ENCODE measurements at regions not wholly inside any gene's neighbourhood (a gene's known extent, or its start where the extent isn't known, plus 50 kb on each side); places are given as distances from the start of the nearest gene placed in this dataset.

DNA sequence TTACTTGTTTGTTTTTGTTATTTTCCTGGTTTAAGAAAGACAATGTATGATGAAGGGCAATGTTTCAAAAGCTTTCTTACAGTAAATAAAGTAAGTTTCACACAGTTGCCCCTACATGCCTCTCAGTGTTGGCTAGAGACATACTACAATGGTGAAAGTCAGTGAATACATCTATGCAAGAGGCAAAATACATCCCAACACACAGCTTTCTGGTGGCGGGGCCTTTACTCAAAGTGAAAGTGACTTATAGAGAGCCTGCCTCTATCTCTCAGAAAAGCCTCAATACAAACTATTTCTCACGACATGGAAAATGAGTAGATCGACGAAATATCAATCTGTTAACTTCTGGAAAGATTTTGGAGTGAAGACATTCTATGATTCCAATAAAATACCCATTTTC is 122.3 kb downstream of the SLC30A10 start:
- H3F3A ChIP-seq (ENCODE audit: insufficient read depth, low read length), result no peaks in the 10 kb centered on the region
- no peaks in the 10 kb centered on the region for H3K27me3 ChIP-seq (replicated peaks; ENCODE audit: insufficient read depth, low read length)
- no peak overlapping the region for H3K4me3 ChIP-seq (ENCODE audit: low read length)
- H3K36me3 ChIP-seq (replicated peaks; ENCODE audit: insufficient read depth, low read length), result no peaks in the 10 kb centered on the region
- no peaks in the 10 kb centered on the region for H3K79me2 ChIP-seq (ENCODE audit: low read length)
- no peak overlapping the region for H2AFZ ChIP-seq (ENCODE audit: low read length)
- TF ChIP-seq EZH2phosphoT487 (IDR thresholded peaks at IDR 0.05; ENCODE audit: low read length) (no peak), CTCF (IDR thresholded peaks at IDR 0.05; ENCODE audit: low read length) (no peak)
- H3K9me3 ChIP-seq (replicated peaks; ENCODE audit: insufficient read depth, low read length), result no peaks in the 10 kb centered on the region
- no peak overlapping the region for H3K4me2 ChIP-seq (ENCODE audit: low read depth, low read length)
- no peaks in the 10 kb centered on the region for H3K4me1 ChIP-seq (ENCODE audit: low read length)
- no peak overlapping the region for H3K27ac ChIP-seq (ENCODE audit: low read length)
- no peak overlapping the region for H3K9ac ChIP-seq (ENCODE audit: low read length)
- DNase-seq, result no peak
- H4K20me1 ChIP-seq (ENCODE audit: insufficient read depth, low read length), result no peaks in the 10 kb centered on the region
- H3K9me2 ChIP-seq (replicated peaks; ENCODE audit: insufficient read depth, low read length), result no peaks in the 10 kb centered on the region

- DNase-seq, result no peak
- Histone ChIP-seq H3K79me2 (ENCODE audit: low read length) (no peaks in the 10 kb centered on the region), H3K9me2 (replicated peaks; ENCODE audit: insufficient read depth, low read length) (no peaks in the 10 kb centered on the region), H3F3A (ENCODE audit: insufficient read depth, low read length) (no peaks in the 10 kb centered on the region), H3K27me3 (replicated peaks; ENCODE audit: insufficient read depth, low read length) (no peaks in the 10 kb centered on the region), H3K4me1 (ENCODE audit: low read length) (no peaks in the 10 kb centered on the region), H2AFZ (ENCODE audit: low read length) (no peak overlapping the region), H3K4me3 (ENCODE audit: low read length) (no peak overlapping the region), H3K4me2 (ENCODE audit: low read depth, low read length) (no peak overlapping the region), H3K27ac (ENCODE audit: low read length) (no peak overlapping the region), H3K9ac (ENCODE audit: low read length) (no peak overlapping the region), H3K36me3 (replicated peaks; ENCODE audit: insufficient read depth, low read length) (no peaks in the 10 kb centered on the region), H4K20me1 (ENCODE audit: insufficient read depth, low read length) (no peaks in the 10 kb centered on the region), H3K9me3 (replicated peaks; ENCODE audit: insufficient read depth, low read length) (no peaks in the 10 kb centered on the region)
- TF ChIP-seq CTCF (IDR thresholded peaks at IDR 0.05; ENCODE audit: low read length) (no peak), EZH2phosphoT487 (IDR thresholded peaks at IDR 0.05; ENCODE audit: low read length) (no peak), EZH2 (optimal IDR thresholded peaks at IDR 0.05; ENCODE audit: low read depth, low read length) (no peak)
These were observed 123.2 kb downstream of the SLC30A10 start for GRCh38 chr1:219805191-219805590.

- no peaks in the 10 kb centered on the region for H3K79me2 ChIP-seq (ENCODE audit: low read length)
- no peak for TF ChIP-seq CTCF (IDR thresholded peaks at IDR 0.05; ENCODE audit: low read length)
- no peak for TF ChIP-seq EZH2 (optimal IDR thresholded peaks at IDR 0.05; ENCODE audit: low read depth, low read length)
- TF ChIP-seq EZH2phosphoT487 (IDR thresholded peaks at IDR 0.05; ENCODE audit: low read length), result no peak
- H3K27me3 ChIP-seq (replicated peaks; ENCODE audit: insufficient read depth, low read length), result no peaks in the 10 kb centered on the region
- H3K27ac ChIP-seq (ENCODE audit: low read length), result no peak overlapping the region
- no peak overlapping the region for H3K9ac ChIP-seq (ENCODE audit: low read length)
- H3F3A ChIP-seq (ENCODE audit: insufficient read depth, low read length), result no peaks in the 10 kb centered on the region
- no peak for DNase-seq
- no peaks in the 10 kb centered on the region for H4K20me1 ChIP-seq (ENCODE audit: insufficient read depth, low read length)
- no peak overlapping the region for H3K4me3 ChIP-seq (ENCODE audit: low read length)
- no peak overlapping the region for H3K4me2 ChIP-seq (ENCODE audit: low read depth, low read length)
- H3K9me2 ChIP-seq (replicated peaks; ENCODE audit: insufficient read depth, low read length), result no peaks in the 10 kb centered on the region
- H3K9me3 ChIP-seq (replicated peaks; ENCODE audit: insufficient read depth, low read length), result no peaks in the 10 kb centered on the region
- H3K4me1 ChIP-seq (ENCODE audit: low read length), result no peaks in the 10 kb centered on the region
- H2AFZ ChIP-seq (ENCODE audit: low read length), result no peak overlapping the region
- no peaks in the 10 kb centered on the region for H3K36me3 ChIP-seq (replicated peaks; ENCODE audit: insufficient read depth, low read length)
These were observed 127.1 kb downstream of the SLC30A10 start for GRCh38 chr1:219801156-219801820.

Measured in MM.1S (cell line).